GM12878 (cell line): ENCODE measurements at regions not wholly inside any gene's neighbourhood (a gene's known extent, or its start where the extent isn't known, plus 50 kb on each side); places are given as distances from the start of the nearest gene placed in this dataset.

ENCODE experiments used
- ATAC-seq: fragments of 200-7000 bp; cut with Tn5 transposase; 3 replicates; pipeline ENCODE4 v1.9.1; 2020; ENCODE audit warnings: mild to moderate bottlenecking, moderate library complexity
- BruUV-seq: library from RNA; stranded (reverse); fragments of 400-500 nt; replicated peaks from 2 replicates; lab custom pipeline; 2021; lab: Mats Ljungman, UMichigan
- CTCF ChIA-PET: fragments of 300-600 bp; sonication (Branson Sonifier 250); formaldehyde crosslinking; extraction: SDS; loops from one replicate; lab custom pipeline; 2021; ENCODE audit warnings: inconsistent platforms; lab: Yijun Ruan, JAX
- POLR2A ChIA-PET: fragments of 350-600 bp; formaldehyde crosslinking; extraction: SDS; loops from one replicate; lab custom pipeline; 2021; ENCODE audit warnings: inconsistent platforms; lab: Charles Lee
- RAD21 ChIA-PET: fragments of 300-600 bp; sonication (Branson Sonifier 250); formaldehyde crosslinking; loops from one replicate; lab custom pipeline; 2023; ENCODE audit warnings: antibody characterized with exemption; ENCODE audit not compliant: unreplicated experiment; lab: Charles Lee
- SMC1A ChIA-PET: fragments of 300-600 bp; sonication (Branson Sonifier 250); formaldehyde crosslinking; loops from one replicate; lab custom pipeline; 2023; ENCODE audit not compliant: unreplicated experiment, uncharacterized antibody; lab: Charles Lee
- DNase-seq: peaks from one replicate; pipeline ENCODE4 v3.0.0-alpha.2; 2011; ENCODE audit warnings: low read depth, low spot score
- FAIRE-seq: peaks from 3 replicates; lab custom pipeline; 2011; peaks lifted over from hg19 to GRCh38; lab: Jason Lieb, UNC
- H2AFZ ChIP-seq: 2 replicates; pipeline ENCODE4 v1.6.0; 2011; ENCODE audit warnings: low read depth, low read length, control low read depth; ENCODE audit not compliant: control insufficient read depth
- H3K27ac ChIP-seq: 2 replicates; pipeline ENCODE4 v1.5.1; 2011; ENCODE audit warnings: control low read depth; ENCODE audit not compliant: control insufficient read depth, insufficient read depth
- H3K27me3 ChIP-seq, 2 experiments: replicated peaks in 1 of 2; 2 replicates each; pipeline versions ENCODE4 v1.6.0 to v1.6.1; 2011; ENCODE audit warnings: low read length in 1 of 2; ENCODE audit not compliant: control insufficient read depth in 2 of 2, insufficient read depth in 2 of 2
- H3K36me3 ChIP-seq, 2 experiments: 2 replicates each; pipeline ENCODE4 v1.5.1; 2011; ENCODE audit warnings: low read length in 1 of 2; ENCODE audit not compliant: control insufficient read depth in 2 of 2, insufficient read depth in 2 of 2
- H3K4me1 ChIP-seq: 2 replicates; pipeline ENCODE4 v1.6.1; 2011; ENCODE audit warnings: mild to moderate bottlenecking, low read length, moderate library complexity, mixed read lengths; ENCODE audit not compliant: control insufficient read depth, insufficient read depth
- H3K4me2 ChIP-seq: 2 replicates; pipeline ENCODE4 v1.6.0; 2011; ENCODE audit warnings: control low read depth; ENCODE audit not compliant: control insufficient read depth, insufficient read depth
- H3K4me3 ChIP-seq: fragments of 200-600 bp; sonication (generic); 2 replicates; pipeline ENCODE4 v1.5.1; 2016
- H3K79me2 ChIP-seq: 2 replicates; pipeline ENCODE4 v1.6.0; 2011; ENCODE audit warnings: low read length; ENCODE audit not compliant: control insufficient read depth, insufficient read depth
- H3K9ac ChIP-seq: 2 replicates; pipeline ENCODE4 v1.8.0; 2011; ENCODE audit warnings: low read length, control low read depth, mixed read lengths; ENCODE audit not compliant: control insufficient read depth, insufficient read depth
- H3K9me3 ChIP-seq: replicated peaks from 3 replicates; pipeline ENCODE4 v1.5.1; 2011; ENCODE audit warnings: mild to moderate bottlenecking, low read length; ENCODE audit not compliant: control insufficient read depth, insufficient read depth
- H4K20me1 ChIP-seq: 2 replicates; pipeline ENCODE4 v1.6.0; 2011; ENCODE audit not compliant: control insufficient read depth, insufficient read depth
- ETV6 ChIP-seq, 2 experiments: fragments of 450-650 bp in 1 of 2; IDR thresholded peaks in 1 of 2; conservative IDR thresholded peaks in 1 of 2; 2 replicates each; pipeline ENCODE4 v1.6.1; 2014; ENCODE audit warnings: antibody characterized with exemption in 1 of 2, borderline replicate concordance in 1 of 2, low read depth in 1 of 2, mild to moderate bottlenecking in 1 of 2, moderate library complexity in 1 of 2
- IRF4 ChIP-seq: IDR thresholded peaks from 2 replicates; pipeline ENCODE4 v1.6.1; 2011; ENCODE audit warnings: low read depth, low read length
- MTA3 ChIP-seq: IDR thresholded peaks from 2 replicates; pipeline ENCODE4 v1.6.1; 2012; ENCODE audit warnings: low read length, inconsistent platforms, borderline replicate concordance
- NBN ChIP-seq: fragments of 450-650 bp; IDR thresholded peaks from 2 replicates; pipeline ENCODE4 v1.6.1; 2016
- PAX8 ChIP-seq: fragments of 450-650 bp; IDR thresholded peaks from 2 replicates; pipeline ENCODE4 v1.6.1; 2017; ENCODE audit warnings: mild to moderate bottlenecking, moderate library complexity
- RAD21 ChIP-seq: IDR thresholded peaks from 2 replicates; pipeline ENCODE4 v1.6.1; 2011; ENCODE audit warnings: mild to moderate bottlenecking, low read depth, low read length, moderate library complexity; ENCODE audit not compliant: insufficient read depth
- SMC3 ChIP-seq: IDR thresholded peaks from 2 replicates; pipeline ENCODE4 v1.6.1; 2011; ENCODE audit warnings: low read length, improper control_type of control experiment, borderline replicate concordance
- SP1 ChIP-seq: IDR thresholded peaks from one replicate; pipeline ENCODE4 v1.6.1; 2011; ENCODE audit warnings: low read depth, low read length
- YY1 ChIP-seq: IDR thresholded peaks from 2 replicates; pipeline ENCODE4 v1.6.1; 2011; ENCODE audit warnings: low read depth, mild to moderate bottlenecking, low read length
- WGBS: methylation state at CpG from one replicate; pipeline ENCODE4 v1.1.6; 2016; ENCODE audit warnings: low lambda C conversion rate; ENCODE audit not compliant: insufficient replicate concordance, insufficient coverage; ENCODE audit errors: missing lambda C conversion rate; 5-methylcytosine and 5-hydroxymethylcytosine counted together
- in situ Hi-C: fragments of 300-500 bp; cut with MboI; formaldehyde crosslinking; loops from 9 replicates; pipeline ENCODE4 v1.14.3; 2018; ENCODE audit warnings: mixed read lengths
- intact Hi-C: fragments of 100-400 bp; cut with micrococcal nuclease; formaldehyde crosslinking; loops from one replicate; pipeline ENCODE4 v1.14.2; 2022; ENCODE audit not compliant: unreplicated experiment
- TF ChIP-seq, protein P1 (sequence below), 3 experiments: IDR thresholded peaks in 2 of 3; conservative IDR thresholded peaks in 1 of 3; 2 replicates each; pipeline ENCODE4 v1.5.1; 2011; ENCODE audit warnings: low read depth in 3 of 3, low read length in 3 of 3, mild to moderate bottlenecking in 3 of 3, control low read depth in 2 of 3, moderate library complexity in 2 of 3, inconsistent platforms in 1 of 3, mixed read lengths in 1 of 3; ENCODE audit not compliant: control insufficient read depth in 2 of 3, insufficient read depth in 1 of 3; ENCODE audit errors: extremely low read depth in 1 of 3
- TF ChIP-seq, protein P2 (sequence below): fragments of 450-650 bp; IDR thresholded peaks from 2 replicates; pipeline ENCODE4 v1.6.1; 2016; ENCODE audit warnings: mild to moderate bottlenecking

- no peak overlapping the region for H3K9ac ChIP-seq
- H3K4me1 ChIP-seq = no peaks in the 10 kb centered on the region
- intact Hi-C loops = loop anchor here (5.0 to 10.0 kb wide), 2 partner anchors 446 to 659 kb away; no protein-coding TSS in a partner anchor
- SMC1A ChIA-PET = interaction anchor here (1.0 to 1.1 kb wide), 2 partner anchors 12 kb away, joined by 3 read pairs; no protein-coding TSS in a partner anchor
- in situ Hi-C loops = no loop called here
- DNase-seq = no peak
- no peak; the same call in 2 of the 3 replicates for ATAC-seq
- RAD21 ChIA-PET = interaction anchor here (0.5 to 2.5 kb wide), 3 partner anchors 46 to 660 kb away, joined by 3 to 7 read pairs (median 3); no protein-coding TSS in a partner anchor
- TF ChIP-seq MTA3 (no peak), IRF4 (no peak)
- no peaks in the 10 kb centered on the region; the same call in 2 of the 3 replicates for H3K9me3 ChIP-seq
- H3K36me3 ChIP-seq = no peaks in the 10 kb centered on the region
- no peaks in the 10 kb centered on the region for H4K20me1 ChIP-seq
- H3K4me3 ChIP-seq = no peak overlapping the region
- no peaks in the 10 kb centered on the region for H3K27me3 ChIP-seq
- H3K79me2 ChIP-seq = no peaks in the 10 kb centered on the region
- 73% methylated on average over 6 of the region's 6 CpGs for WGBS
- POLR2A ChIA-PET = interaction anchor here (0.5 kb wide), 1 partner anchor 168 kb away, joined by 3 read pairs; no protein-coding TSS in a partner anchor
- no peak overlapping the region for H2AFZ ChIP-seq
- CTCF ChIA-PET = interaction anchor here (1.1 to 2.4 kb wide), 4 partner anchors 12 to 660 kb away, joined by 3 to 6 read pairs (median 4); no protein-coding TSS in a partner anchor
- no TSS peak for BruUV-seq
- no peak overlapping the region for H3K27ac ChIP-seq
- H3K4me2 ChIP-seq = no peak overlapping the region
- FAIRE-seq = no peak
Measured at GRCh38 chr4:171651071-171651470, 162.1 kb upstream of the GALNTL6 start.

GRCh38 chr4:171650543-171650942 is 162.7 kb upstream of the GALNTL6 start:
- H3K4me3 ChIP-seq = no peak overlapping the region
- no peak overlapping the region for H3K4me2 ChIP-seq
- no peaks in the 10 kb centered on the region for H3K4me1 ChIP-seq
- intact Hi-C loops (loop anchor here (5.0 to 10.0 kb wide), 2 partner anchors 446 to 658 kb away; no protein-coding TSS in a partner anchor), in situ Hi-C loops (no loop called here)
- WGBS = 55% methylated on average over 2 of the region's 2 CpGs
- 0 out of 2 replicates have a peak, but pooled peaks have one; percentile 29 for TF ChIP-seq YY1
- TF ChIP-seq RAD21 = peak; percentile 69
- no peak for TF ChIP-seq PAX8
- no peak for TF ChIP-seq NBN
- TF ChIP-seq, protein P1, sequence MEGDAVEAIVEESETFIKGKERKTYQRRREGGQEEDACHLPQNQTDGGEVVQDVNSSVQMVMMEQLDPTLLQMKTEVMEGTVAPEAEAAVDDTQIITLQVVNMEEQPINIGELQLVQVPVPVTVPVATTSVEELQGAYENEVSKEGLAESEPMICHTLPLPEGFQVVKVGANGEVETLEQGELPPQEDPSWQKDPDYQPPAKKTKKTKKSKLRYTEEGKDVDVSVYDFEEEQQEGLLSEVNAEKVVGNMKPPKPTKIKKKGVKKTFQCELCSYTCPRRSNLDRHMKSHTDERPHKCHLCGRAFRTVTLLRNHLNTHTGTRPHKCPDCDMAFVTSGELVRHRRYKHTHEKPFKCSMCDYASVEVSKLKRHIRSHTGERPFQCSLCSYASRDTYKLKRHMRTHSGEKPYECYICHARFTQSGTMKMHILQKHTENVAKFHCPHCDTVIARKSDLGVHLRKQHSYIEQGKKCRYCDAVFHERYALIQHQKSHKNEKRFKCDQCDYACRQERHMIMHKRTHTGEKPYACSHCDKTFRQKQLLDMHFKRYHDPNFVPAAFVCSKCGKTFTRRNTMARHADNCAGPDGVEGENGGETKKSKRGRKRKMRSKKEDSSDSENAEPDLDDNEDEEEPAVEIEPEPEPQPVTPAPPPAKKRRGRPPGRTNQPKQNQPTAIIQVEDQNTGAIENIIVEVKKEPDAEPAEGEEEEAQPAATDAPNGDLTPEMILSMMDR (IDR thresholded peaks at IDR 0.05 in 2 of 3, conservative IDR thresholded peaks at IDR 0.05 in 1 of 3; ENCODE audit: control insufficient read depth in 2 of 3, extremely low read depth in 1 of 3, insufficient read depth in 1 of 3, low read depth in 3 of 3, low read length in 3 of 3) = peak; percentile 34 to 41 (median 37); a peak in 4 of 6 replicates
- peak; percentile 56 for TF ChIP-seq SMC3
- no peak for TF ChIP-seq ETV6 (conservative IDR thresholded peaks at IDR 0.05 in 1 of 2, IDR thresholded peaks at IDR 0.05 in 1 of 2; ENCODE audit: borderline replicate concordance in 1 of 2, low read depth in 1 of 2)
- TF ChIP-seq SP1 = no peak
- TF ChIP-seq, protein P2, sequence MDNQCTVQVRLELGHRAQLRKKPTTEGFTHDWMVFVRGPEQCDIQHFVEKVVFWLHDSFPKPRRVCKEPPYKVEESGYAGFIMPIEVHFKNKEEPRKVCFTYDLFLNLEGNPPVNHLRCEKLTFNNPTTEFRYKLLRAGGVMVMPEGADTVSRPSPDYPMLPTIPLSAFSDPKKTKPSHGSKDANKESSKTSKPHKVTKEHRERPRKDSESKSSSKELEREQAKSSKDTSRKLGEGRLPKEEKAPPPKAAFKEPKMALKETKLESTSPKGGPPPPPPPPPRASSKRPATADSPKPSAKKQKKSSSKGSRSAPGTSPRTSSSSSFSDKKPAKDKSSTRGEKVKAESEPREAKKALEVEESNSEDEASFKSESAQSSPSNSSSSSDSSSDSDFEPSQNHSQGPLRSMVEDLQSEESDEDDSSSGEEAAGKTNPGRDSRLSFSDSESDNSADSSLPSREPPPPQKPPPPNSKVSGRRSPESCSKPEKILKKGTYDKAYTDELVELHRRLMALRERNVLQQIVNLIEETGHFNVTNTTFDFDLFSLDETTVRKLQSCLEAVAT = no peak
- no TSS peak for BruUV-seq
- POLR2A ChIA-PET = interaction anchor here (0.5 kb wide), 1 partner anchor 167 kb away, joined by 3 read pairs; no protein-coding TSS in a partner anchor
- RAD21 ChIA-PET = interaction anchor here (0.5 to 2.5 kb wide), 3 partner anchors 46 to 660 kb away, joined by 3 to 7 read pairs (median 3); no protein-coding TSS in a partner anchor
- no peak for DNase-seq
- H4K20me1 ChIP-seq = no peaks in the 10 kb centered on the region
- no peaks in the 10 kb centered on the region for H3K36me3 ChIP-seq
- no peak overlapping the region for H3K9ac ChIP-seq
- ATAC-seq = peak; percentile 84
- H3K9me3 ChIP-seq = no peaks in the 10 kb centered on the region; the same call in 2 of the 3 replicates
- SMC1A ChIA-PET = interaction anchor here (0.6 to 1.0 kb wide), 4 partner anchors 9 to 47 kb away, joined by 3 read pairs; no protein-coding TSS in a partner anchor
- CTCF ChIA-PET = interaction anchor here (0.7 to 2.4 kb wide), 6 partner anchors 11 to 659 kb away, joined by 3 to 6 read pairs (median 4); no protein-coding TSS in a partner anchor
- FAIRE-seq = no peak
- H3K79me2 ChIP-seq = no peaks in the 10 kb centered on the region
- no peak overlapping the region for H3K27ac ChIP-seq
- no peak overlapping the region; the same call in 1 of the 2 replicates for H2AFZ ChIP-seq
- no peaks in the 10 kb centered on the region for H3K27me3 ChIP-seq
